GM23338 (cell line): ENCODE measurements at regions not wholly inside any gene's neighbourhood (a gene's known extent, or its start where the extent isn't known, plus 50 kb on each side); places are given as distances from the start of the nearest gene placed in this dataset.
A peak's percentile ranks its signal among the peaks of the same experiment; 100 is the strongest.

ENCODE experiments used
- ATAC-seq: fragments of 200-7000 bp; cut with Tn5 transposase; 3 replicates; pipeline ENCODE4 v1.9.1; 2020
- DNase-seq: peaks from one replicate; pipeline ENCODE4 v3.0.0-alpha.2; 2015; ENCODE audit warnings: low spot score
- H2AFZ ChIP-seq: fragments of 200-600 bp; sonication (generic); 2 replicates; pipeline ENCODE4 v1.8.0; 2016; ENCODE audit warnings: antibody characterized with exemption, mild to moderate bottlenecking, moderate library complexity
- H3F3A ChIP-seq: fragments of 200-600 bp; sonication (generic); replicated peaks from 2 replicates; pipeline ENCODE4 v1.8.0; 2017; ENCODE audit warnings: antibody characterized with exemption, mixed run types, low read depth
- H3K27ac ChIP-seq: fragments of 200-600 bp; sonication (generic); 2 replicates; pipeline ENCODE4 v1.6.1; 2016; ENCODE audit warnings: low read depth
- H3K27me3 ChIP-seq: fragments of 200-600 bp; sonication (generic); 2 replicates; pipeline ENCODE4 v1.8.0; 2016; ENCODE audit warnings: mild to moderate bottlenecking, mixed run types, moderate library complexity; ENCODE audit not compliant: insufficient read depth
- H3K36me3 ChIP-seq: fragments of 200-600 bp; sonication (generic); 2 replicates; pipeline ENCODE4 v1.8.0; 2016; ENCODE audit warnings: mild to moderate bottlenecking; ENCODE audit not compliant: insufficient read depth
- H3K4me1 ChIP-seq: fragments of 200-600 bp; sonication (generic); 2 replicates; pipeline ENCODE4 v1.8.0; 2016; ENCODE audit warnings: mild to moderate bottlenecking, moderate library complexity; ENCODE audit not compliant: insufficient read depth
- H3K4me2 ChIP-seq: fragments of 200-600 bp; sonication (generic); 2 replicates; pipeline ENCODE4 v1.7.1; 2017; ENCODE audit warnings: mixed run types
- H3K4me3 ChIP-seq: fragments of 200-600 bp; sonication (generic); 2 replicates; pipeline ENCODE4 v1.6.1; 2016; ENCODE audit warnings: mixed run types
- H3K79me2 ChIP-seq: fragments of 200-600 bp; sonication (generic); replicated peaks from 2 replicates; pipeline ENCODE4 v1.8.0; 2017; ENCODE audit warnings: mild to moderate bottlenecking; ENCODE audit not compliant: insufficient read depth
- H3K9me2 ChIP-seq: fragments of 200-600 bp; sonication (generic); 2 replicates; pipeline ENCODE4 v1.8.0; 2017; ENCODE audit not compliant: insufficient read depth
- H4K20me1 ChIP-seq: fragments of 200-600 bp; sonication (generic); replicated peaks from 2 replicates; pipeline ENCODE4 v1.8.0; 2017; ENCODE audit warnings: mild to moderate bottlenecking; ENCODE audit not compliant: insufficient read depth
- H3K27ac Mint-ChIP-seq: 2 replicates; pipeline ENCODE4 v1.8.0; 2020; ENCODE audit warnings: inconsistent platforms, mild to moderate bottlenecking, moderate library complexity, mixed read lengths
- H3K27me3 Mint-ChIP-seq: 3 replicates; pipeline ENCODE4 v1.8.0; 2022; ENCODE audit warnings: low read depth, mild to moderate bottlenecking, moderate library complexity, mixed read lengths, inconsistent platforms; ENCODE audit not compliant: insufficient read depth, poor library complexity
- H3K36me3 Mint-ChIP-seq: 3 replicates; pipeline ENCODE4 v1.8.0; 2021; ENCODE audit warnings: low read depth, mild to moderate bottlenecking, inconsistent platforms, moderate library complexity, mixed read lengths
- H3K4me1 Mint-ChIP-seq: 3 replicates; pipeline ENCODE4 v1.8.0; 2020; ENCODE audit warnings: mild to moderate bottlenecking, inconsistent platforms, mixed read lengths
- H3K4me3 Mint-ChIP-seq: 3 replicates; pipeline ENCODE4 v1.8.0; 2021; ENCODE audit warnings: moderate library complexity, mild to moderate bottlenecking, inconsistent platforms, mixed read lengths
- H3K9me3 Mint-ChIP-seq: 3 replicates; pipeline ENCODE4 v1.8.0; 2020; ENCODE audit warnings: moderate library complexity, mild to moderate bottlenecking, inconsistent platforms, mixed read lengths
- CREB1 ChIP-seq: fragments of 250-450 bp; sonication (Bioruptor Pico); IDR thresholded peaks from 2 replicates; pipeline ENCODE4 v1.5.0; 2020; ENCODE audit warnings: low read depth, mild to moderate bottlenecking, moderate library complexity
- EZH2phosphoT487 ChIP-seq: fragments of 200-600 bp; sonication (generic); IDR thresholded peaks from one replicate; pipeline ENCODE4 v1.8.1; 2018; ENCODE audit warnings: antibody characterized with exemption; ENCODE audit not compliant: unreplicated experiment
- POLR2AphosphoS5 ChIP-seq: IDR thresholded peaks from 2 replicates; pipeline ENCODE4 v1.6.1; 2016; ENCODE audit warnings: antibody characterized with exemption, low read depth
- ZNF114 ChIP-seq: fragments of 250-450 bp; sonication (Bioruptor Pico); IDR thresholded peaks from 2 replicates; pipeline ENCODE4 v1.5.0; 2020; ENCODE audit warnings: mild to moderate bottlenecking, moderate library complexity
- ZNF331 ChIP-seq: fragments of 250-450 bp; sonication (Bioruptor Pico); IDR thresholded peaks from 2 replicates; pipeline ENCODE4 v1.5.0; 2020; ENCODE audit warnings: low read depth, mild to moderate bottlenecking, moderate library complexity
- TF ChIP-seq, protein P1 (sequence below), 2 experiments: fragments of 200-600 bp in 1 of 2; sonication (generic) in 1 of 2; conservative IDR thresholded peaks; 2 replicates each; pipeline versions ENCODE4 v1.5.1 to v1.6.1; 2016 to 2017; ENCODE audit warnings: antibody characterized with exemption in 2 of 2, low read depth in 2 of 2, mild to moderate bottlenecking in 2 of 2, moderate library complexity in 1 of 2
- TF ChIP-seq, protein P2 (sequence below): IDR thresholded peaks from one replicate; pipeline ENCODE4 v1.6.1; 2018; ENCODE audit warnings: antibody characterized with exemption; ENCODE audit not compliant: unreplicated experiment

DNA sequence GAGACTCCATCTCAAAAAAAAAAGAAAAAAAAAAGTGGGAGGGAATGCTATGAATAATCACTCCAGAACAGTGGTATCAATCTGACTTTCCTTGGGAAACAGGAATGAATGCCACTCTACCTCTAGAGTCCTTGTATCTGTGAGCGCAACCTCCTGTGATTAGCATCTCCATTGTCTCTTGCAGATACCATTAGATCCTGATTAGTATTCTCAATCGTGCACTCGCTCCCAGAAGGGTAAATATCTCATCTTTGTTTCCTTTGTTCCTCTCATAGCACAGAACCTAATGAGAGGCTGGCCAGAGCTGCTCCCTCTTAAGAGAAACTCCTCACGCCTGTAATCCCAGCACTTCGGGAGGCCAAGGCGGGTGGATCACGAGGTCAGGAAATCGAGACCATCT lies 184.4 kb upstream of the KCNK2 start:
- DNase-seq = peak; percentile 35
- Histone ChIP-seq H3K4me1 (no peaks in the 10 kb centered on the region), H3K9me2 (no peaks in the 10 kb centered on the region; the same call in 1 of the 2 replicates), H3F3A (no peaks in the 10 kb centered on the region), H3K27me3 (no peaks in the 10 kb centered on the region), H3K27ac (no peak overlapping the region), H4K20me1 (no peaks in the 10 kb centered on the region), H3K79me2 (no peaks in the 10 kb centered on the region), H2AFZ (peak overlapping the region; percentile 35; the same call in 1 of the 2 replicates), H3K36me3 (no peaks in the 10 kb centered on the region), H3K4me2 (no peak overlapping the region), H3K4me3 (no peak overlapping the region)
- no peak overlapping the region for H3K27ac Mint-ChIP-seq
- H3K9me3 Mint-ChIP-seq = no peaks in the 10 kb centered on the region
- H3K27me3 Mint-ChIP-seq = no peaks in the 10 kb centered on the region
- H3K36me3 Mint-ChIP-seq = no peaks in the 10 kb centered on the region
- TF ChIP-seq ZNF114 (CRISPR knock-in tag) (no peak), EZH2phosphoT487 (no peak)
- no peaks in the 10 kb centered on the region; the same call in 2 of the 3 replicates for H3K4me1 Mint-ChIP-seq
- peak; percentile 58 for ATAC-seq
- no peak overlapping the region for H3K4me3 Mint-ChIP-seq

DNA sequence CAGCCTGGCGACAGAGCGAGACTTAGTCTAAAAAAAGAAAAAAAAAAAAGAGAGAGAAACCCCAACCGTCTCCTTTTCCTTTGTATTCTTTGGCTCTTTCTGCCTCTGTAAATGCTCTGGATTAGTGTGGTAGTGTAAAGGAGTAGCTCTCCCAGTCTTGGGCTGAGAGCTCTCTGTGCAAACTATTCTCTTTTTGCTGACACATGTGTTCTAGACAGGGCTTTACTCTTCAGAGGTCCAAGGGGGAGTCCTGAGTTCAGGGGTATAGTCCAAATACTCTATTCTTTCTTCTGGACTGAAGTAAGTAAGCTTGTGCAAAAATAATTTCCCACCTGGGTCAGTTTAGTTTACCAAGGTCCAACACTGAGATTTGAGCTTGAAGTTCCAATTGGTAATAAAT lies 183.8 kb upstream of the KCNK2 start:
- no peak overlapping the region for H3K4me3 ChIP-seq
- no peaks in the 10 kb centered on the region for H3K27me3 Mint-ChIP-seq
- no peaks in the 10 kb centered on the region for H3F3A ChIP-seq
- TF ChIP-seq, protein P1, sequence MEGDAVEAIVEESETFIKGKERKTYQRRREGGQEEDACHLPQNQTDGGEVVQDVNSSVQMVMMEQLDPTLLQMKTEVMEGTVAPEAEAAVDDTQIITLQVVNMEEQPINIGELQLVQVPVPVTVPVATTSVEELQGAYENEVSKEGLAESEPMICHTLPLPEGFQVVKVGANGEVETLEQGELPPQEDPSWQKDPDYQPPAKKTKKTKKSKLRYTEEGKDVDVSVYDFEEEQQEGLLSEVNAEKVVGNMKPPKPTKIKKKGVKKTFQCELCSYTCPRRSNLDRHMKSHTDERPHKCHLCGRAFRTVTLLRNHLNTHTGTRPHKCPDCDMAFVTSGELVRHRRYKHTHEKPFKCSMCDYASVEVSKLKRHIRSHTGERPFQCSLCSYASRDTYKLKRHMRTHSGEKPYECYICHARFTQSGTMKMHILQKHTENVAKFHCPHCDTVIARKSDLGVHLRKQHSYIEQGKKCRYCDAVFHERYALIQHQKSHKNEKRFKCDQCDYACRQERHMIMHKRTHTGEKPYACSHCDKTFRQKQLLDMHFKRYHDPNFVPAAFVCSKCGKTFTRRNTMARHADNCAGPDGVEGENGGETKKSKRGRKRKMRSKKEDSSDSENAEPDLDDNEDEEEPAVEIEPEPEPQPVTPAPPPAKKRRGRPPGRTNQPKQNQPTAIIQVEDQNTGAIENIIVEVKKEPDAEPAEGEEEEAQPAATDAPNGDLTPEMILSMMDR (conservative IDR thresholded peaks at IDR 0.05; ENCODE audit: low read depth in 2 of 2) = no peak
- TF ChIP-seq POLR2AphosphoS5 = no peak
- TF ChIP-seq ZNF114 (CRISPR knock-in tag) = no peak
- TF ChIP-seq CREB1 (CRISPR knock-in tag) = no peak
- TF ChIP-seq, protein P2, sequence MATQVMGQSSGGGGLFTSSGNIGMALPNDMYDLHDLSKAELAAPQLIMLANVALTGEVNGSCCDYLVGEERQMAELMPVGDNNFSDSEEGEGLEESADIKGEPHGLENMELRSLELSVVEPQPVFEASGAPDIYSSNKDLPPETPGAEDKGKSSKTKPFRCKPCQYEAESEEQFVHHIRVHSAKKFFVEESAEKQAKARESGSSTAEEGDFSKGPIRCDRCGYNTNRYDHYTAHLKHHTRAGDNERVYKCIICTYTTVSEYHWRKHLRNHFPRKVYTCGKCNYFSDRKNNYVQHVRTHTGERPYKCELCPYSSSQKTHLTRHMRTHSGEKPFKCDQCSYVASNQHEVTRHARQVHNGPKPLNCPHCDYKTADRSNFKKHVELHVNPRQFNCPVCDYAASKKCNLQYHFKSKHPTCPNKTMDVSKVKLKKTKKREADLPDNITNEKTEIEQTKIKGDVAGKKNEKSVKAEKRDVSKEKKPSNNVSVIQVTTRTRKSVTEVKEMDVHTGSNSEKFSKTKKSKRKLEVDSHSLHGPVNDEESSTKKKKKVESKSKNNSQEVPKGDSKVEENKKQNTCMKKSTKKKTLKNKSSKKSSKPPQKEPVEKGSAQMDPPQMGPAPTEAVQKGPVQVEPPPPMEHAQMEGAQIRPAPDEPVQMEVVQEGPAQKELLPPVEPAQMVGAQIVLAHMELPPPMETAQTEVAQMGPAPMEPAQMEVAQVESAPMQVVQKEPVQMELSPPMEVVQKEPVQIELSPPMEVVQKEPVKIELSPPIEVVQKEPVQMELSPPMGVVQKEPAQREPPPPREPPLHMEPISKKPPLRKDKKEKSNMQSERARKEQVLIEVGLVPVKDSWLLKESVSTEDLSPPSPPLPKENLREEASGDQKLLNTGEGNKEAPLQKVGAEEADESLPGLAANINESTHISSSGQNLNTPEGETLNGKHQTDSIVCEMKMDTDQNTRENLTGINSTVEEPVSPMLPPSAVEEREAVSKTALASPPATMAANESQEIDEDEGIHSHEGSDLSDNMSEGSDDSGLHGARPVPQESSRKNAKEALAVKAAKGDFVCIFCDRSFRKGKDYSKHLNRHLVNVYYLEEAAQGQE = no peak
- TF ChIP-seq ZNF331 (CRISPR knock-in tag) = no peak
- no peaks in the 10 kb centered on the region for H3K4me1 ChIP-seq
- no peak overlapping the region for H3K4me2 ChIP-seq
- H3K4me3 Mint-ChIP-seq = no peak overlapping the region
- DNase-seq = no peak
- no peaks in the 10 kb centered on the region for H4K20me1 ChIP-seq
- no peaks in the 10 kb centered on the region; the same call in 2 of the 3 replicates for H3K4me1 Mint-ChIP-seq
- ATAC-seq = no peak
- no peak overlapping the region; the same call in 1 of the 2 replicates for H2AFZ ChIP-seq
- H3K27me3 ChIP-seq = no peaks in the 10 kb centered on the region
- H3K36me3 ChIP-seq = no peaks in the 10 kb centered on the region
- H3K9me3 Mint-ChIP-seq = no peaks in the 10 kb centered on the region
- no peaks in the 10 kb centered on the region for H3K36me3 Mint-ChIP-seq
- no peaks in the 10 kb centered on the region for H3K9me2 ChIP-seq
- H3K27ac ChIP-seq = no peak overlapping the region
- H3K79me2 ChIP-seq = no peaks in the 10 kb centered on the region
- no peak overlapping the region for H3K27ac Mint-ChIP-seq
